ENCODE measurements at regions not wholly inside any gene's neighbourhood (a gene's known extent, or its start where the extent isn't known, plus 50 kb on each side); places are given as distances from the start of the nearest gene placed in this dataset.

DNA sequence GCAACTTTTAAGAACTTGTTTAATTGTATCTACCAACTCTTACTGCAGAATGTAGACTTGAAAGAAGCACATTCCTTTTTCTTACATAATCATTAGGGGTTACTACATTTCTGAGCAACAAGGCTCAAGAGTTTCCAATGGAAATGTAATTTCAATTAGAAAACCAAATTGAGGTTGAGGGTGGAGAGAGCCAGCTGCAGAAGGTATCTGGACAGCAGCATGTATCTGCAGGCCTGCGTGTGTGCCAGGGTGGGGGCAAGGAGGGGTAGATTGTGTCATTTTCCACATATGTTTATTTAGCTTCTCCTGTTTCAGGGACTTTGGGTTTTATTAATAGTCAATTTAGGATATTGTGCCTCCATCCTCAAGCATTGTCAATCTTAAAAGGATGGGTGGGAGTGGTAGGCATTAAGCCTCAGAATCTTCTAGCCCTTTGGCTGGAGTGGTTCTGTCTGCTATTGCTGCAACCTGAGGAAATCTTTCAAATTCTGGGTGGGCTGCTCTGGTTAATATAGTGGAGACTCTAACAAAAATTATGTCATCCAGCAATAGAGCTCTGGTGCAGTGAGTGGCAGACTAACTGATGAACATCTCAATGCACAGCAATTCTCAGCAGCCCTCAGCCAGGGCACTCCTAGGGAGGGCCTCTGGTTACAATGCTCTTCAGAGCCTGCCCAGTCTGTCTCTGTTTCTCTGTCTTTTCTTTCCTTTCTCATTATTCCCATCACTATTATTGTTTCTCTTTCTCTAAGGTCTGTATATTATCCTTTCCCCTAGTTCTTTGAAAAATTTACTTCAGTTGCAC, 151.4 kb downstream of the RPIA start:
- no peak overlapping the region for H3K4me3 Mint-ChIP-seq
- no peaks in the 10 kb centered on the region for H3K36me3 Mint-ChIP-seq (ENCODE audit: low read depth)
- no peak for ATAC-seq (replicated peaks)
- no peaks in the 10 kb centered on the region for H3K9me3 Mint-ChIP-seq
- H3K27ac Mint-ChIP-seq, result no peak overlapping the region
- no peaks in the 10 kb centered on the region for H3K4me1 Mint-ChIP-seq
- H3K27me3 Mint-ChIP-seq, result peaks cover 22% of the 10 kb centered on the region

DNA sequence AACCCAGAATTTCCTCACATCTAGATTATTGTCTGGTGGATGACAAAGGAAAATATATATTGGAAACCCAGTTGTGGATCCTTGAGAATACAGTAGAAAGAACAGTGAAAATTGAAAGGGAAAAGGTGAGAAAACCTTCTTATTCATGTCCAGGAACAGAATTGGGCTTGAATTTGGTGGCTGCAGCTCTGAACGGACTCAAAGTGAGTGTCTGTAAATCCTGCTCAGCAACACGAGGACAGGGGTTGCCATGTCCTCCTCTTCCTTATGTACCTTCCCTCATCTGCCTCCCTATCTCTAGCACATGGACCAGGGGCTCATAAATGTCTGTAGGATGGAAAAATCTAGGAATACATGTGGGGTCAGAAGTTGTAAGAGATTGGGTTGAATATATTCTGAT, 152.2 kb downstream of the RPIA start:
- Mint-ChIP-seq H3K4me3 (no peak overlapping the region), H3K27me3 (peaks cover 25% of the 10 kb centered on the region), H3K4me1 (no peaks in the 10 kb centered on the region), H3K27ac (no peak overlapping the region), H3K36me3 (ENCODE audit: low read depth) (no peaks in the 10 kb centered on the region), H3K9me3 (no peaks in the 10 kb centered on the region)
- no peak for ATAC-seq (replicated peaks)

DNA sequence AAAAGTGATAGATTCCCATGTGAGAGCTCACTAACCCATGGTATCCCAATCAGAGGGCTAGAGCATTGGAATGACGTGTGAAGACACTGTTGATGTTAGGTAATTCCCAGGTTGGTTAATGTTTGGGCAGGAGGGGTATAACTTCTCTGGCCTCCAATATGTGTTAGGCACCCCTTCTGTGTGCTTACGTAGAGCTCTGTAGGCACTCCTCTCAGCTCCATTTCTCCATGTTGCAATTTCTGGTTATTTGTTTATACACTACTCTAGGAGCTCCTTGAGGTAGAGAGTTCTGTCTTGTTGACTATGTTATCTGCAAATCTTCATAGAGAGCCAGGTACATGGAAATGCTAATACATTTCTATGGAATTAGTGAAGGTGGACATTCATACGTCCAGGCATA, 153.5 kb downstream of the RPIA start:
- no peak for ATAC-seq (replicated peaks)
- Mint-ChIP-seq H3K4me3 (no peak overlapping the region), H3K9me3 (no peaks in the 10 kb centered on the region), H3K36me3 (ENCODE audit: low read depth) (no peaks in the 10 kb centered on the region), H3K27me3 (peaks cover 30% of the 10 kb centered on the region), H3K27ac (no peak overlapping the region), H3K4me1 (no peaks in the 10 kb centered on the region)

DNA sequence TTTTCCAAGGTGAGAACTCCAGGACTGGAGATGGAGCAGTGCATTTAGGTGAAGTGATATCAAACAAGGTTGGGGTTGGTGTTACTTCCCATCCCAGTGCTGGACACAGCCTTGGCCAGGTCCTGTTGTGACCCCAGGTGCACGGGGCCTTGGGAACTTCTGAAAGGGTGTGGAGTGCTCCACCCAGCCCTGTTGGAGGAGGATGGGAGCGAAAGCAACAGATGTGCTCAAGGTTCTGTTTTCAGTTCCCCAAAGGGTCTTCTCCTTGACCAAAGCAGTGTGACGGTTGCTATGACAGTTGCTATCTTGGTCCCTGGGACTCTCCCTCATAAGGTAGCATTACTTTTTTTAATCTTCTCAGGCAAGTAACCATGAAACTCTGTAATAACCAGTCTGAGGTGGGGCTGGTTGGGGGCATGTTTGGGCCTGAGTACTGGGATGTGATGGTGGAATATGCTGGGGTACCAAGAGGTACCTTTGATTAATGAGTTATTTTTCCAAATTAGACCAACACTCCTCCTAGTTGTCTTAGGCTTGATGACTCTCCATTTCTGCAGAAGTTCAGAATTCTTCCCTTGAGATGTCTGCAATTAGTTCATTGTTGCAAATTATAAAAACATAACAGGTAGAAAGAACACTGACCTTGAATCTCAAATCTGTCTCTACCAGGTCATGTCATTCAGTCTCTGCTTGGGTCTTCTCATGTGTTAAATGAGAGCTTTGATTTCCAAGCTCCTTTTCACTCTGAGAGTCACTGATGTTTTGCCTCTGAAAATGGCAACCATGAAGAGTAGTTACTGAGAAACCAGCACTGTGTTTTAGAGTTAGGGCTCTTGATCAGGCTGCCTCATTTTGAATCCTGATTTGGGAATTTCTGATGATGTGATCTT, 154.5 kb downstream of the RPIA start:
- ATAC-seq (replicated peaks), result no peak
- H3K4me1 Mint-ChIP-seq, result no peaks in the 10 kb centered on the region
- H3K27ac Mint-ChIP-seq, result no peak overlapping the region
- peaks cover 35% of the 10 kb centered on the region for H3K27me3 Mint-ChIP-seq
- no peak overlapping the region for H3K4me3 Mint-ChIP-seq
- H3K36me3 Mint-ChIP-seq (ENCODE audit: low read depth), result no peaks in the 10 kb centered on the region
- H3K9me3 Mint-ChIP-seq, result no peaks in the 10 kb centered on the region

DNA sequence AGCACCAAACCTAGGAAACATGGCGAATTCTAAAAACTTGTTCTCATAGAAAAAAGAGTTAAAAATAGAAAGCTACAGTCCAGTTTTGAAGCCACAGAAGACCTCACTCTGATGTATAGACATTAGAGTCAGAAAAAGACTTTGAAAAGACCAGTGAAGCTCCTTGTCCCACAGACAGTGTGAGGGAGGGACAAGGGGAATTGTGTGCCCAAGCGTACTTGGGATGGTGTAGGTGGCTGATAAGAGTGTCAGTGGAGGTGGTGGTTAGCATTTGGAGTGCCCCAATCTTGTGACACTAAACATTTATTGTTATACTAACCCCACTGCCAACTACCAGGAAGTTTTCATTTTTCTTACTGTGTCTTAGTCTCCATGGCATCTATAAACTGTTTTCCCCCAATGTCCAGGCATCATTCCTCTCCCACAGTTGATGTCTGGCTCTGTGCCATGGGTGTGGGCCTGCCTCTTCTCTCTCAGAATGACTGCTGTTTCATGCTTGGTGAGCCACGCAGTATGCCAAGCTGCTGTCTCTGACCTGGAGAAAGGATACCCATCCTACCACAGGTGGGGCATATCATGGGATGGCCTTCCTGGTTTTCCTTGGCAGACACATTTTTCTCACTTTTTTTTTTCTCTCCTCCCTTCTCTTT, 161.4 kb downstream of the RPIA start:
- Mint-ChIP-seq H3K4me1 (no peaks in the 10 kb centered on the region), H3K27me3 (peaks cover 53% of the 10 kb centered on the region), H3K36me3 (ENCODE audit: low read depth) (no peaks in the 10 kb centered on the region), H3K9me3 (no peaks in the 10 kb centered on the region), H3K27ac (no peak overlapping the region), H3K4me3 (no peak overlapping the region)
- ATAC-seq (replicated peaks), result no peak

DNA sequence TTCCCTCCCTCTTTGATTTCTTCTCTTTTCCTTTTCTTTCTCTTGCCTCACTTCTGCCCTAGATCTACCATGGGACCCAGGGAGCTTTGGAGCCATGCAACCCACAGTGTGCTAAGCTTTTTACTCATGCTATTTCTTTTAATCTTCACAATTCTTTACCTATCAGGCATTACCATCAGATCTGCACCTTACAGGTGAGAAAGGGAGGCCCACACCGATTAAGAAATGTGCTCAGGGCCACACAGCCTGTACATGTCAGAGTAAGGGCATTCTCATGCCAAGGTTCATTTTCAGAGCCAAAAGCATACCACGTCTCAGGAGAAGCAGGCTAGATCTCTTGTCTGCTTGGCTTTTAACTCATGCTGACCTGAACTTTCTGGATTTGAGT, 161.9 kb downstream of the RPIA start:
- no peak overlapping the region for H3K27ac Mint-ChIP-seq
- ATAC-seq (replicated peaks), result no peak

GRCh38 chr2:88854528-88854927, 163.1 kb downstream of the RPIA start:
- Mint-ChIP-seq H3K27ac (no peak overlapping the region), H3K4me3 (no peak overlapping the region)

More for the DNA sequence above, 161.9 kb downstream of the RPIA start:
- Mint-ChIP-seq H3K4me3 (no peak overlapping the region), H3K4me1 (no peaks in the 10 kb centered on the region), H3K36me3 (ENCODE audit: low read depth) (no peaks in the 10 kb centered on the region), H3K27me3 (peaks cover 54% of the 10 kb centered on the region), H3K9me3 (no peaks in the 10 kb centered on the region)

GRCh38 chr2:88855620-88856408, 164.3 kb downstream of the RPIA start:
- peaks cover 43% of the 10 kb centered on the region for H3K27me3 Mint-ChIP-seq
- no peaks in the 10 kb centered on the region for H3K36me3 Mint-ChIP-seq (ENCODE audit: low read depth)
- H3K4me3 Mint-ChIP-seq, result no peak overlapping the region
- no peak for ATAC-seq (replicated peaks)
- no peaks in the 10 kb centered on the region for H3K9me3 Mint-ChIP-seq
- no peaks in the 10 kb centered on the region for H3K4me1 Mint-ChIP-seq
- no peak overlapping the region for H3K27ac Mint-ChIP-seq

More at GRCh38 chr2:88854528-88854927, 163.1 kb downstream of the RPIA start:
- Mint-ChIP-seq H3K27me3 (peaks cover 47% of the 10 kb centered on the region), H3K9me3 (no peaks in the 10 kb centered on the region), H3K36me3 (ENCODE audit: low read depth) (no peaks in the 10 kb centered on the region), H3K4me1 (no peaks in the 10 kb centered on the region)
- ATAC-seq (replicated peaks), result no peak

GRCh38 chr2:88856409-88857135, 165.1 kb downstream of the RPIA start:
- Mint-ChIP-seq H3K27me3 (peaks cover 48% of the 10 kb centered on the region), H3K4me3 (no peak overlapping the region), H3K9me3 (no peaks in the 10 kb centered on the region), H3K27ac (no peak overlapping the region), H3K36me3 (ENCODE audit: low read depth) (no peaks in the 10 kb centered on the region), H3K4me1 (no peaks in the 10 kb centered on the region)
- ATAC-seq (replicated peaks), result no peak

- Mint-ChIP-seq H3K4me3 (no peak overlapping the region), H3K36me3 (ENCODE audit: low read depth) (no peaks in the 10 kb centered on the region), H3K27ac (no peak overlapping the region), H3K4me1 (no peaks in the 10 kb centered on the region), H3K9me3 (no peaks in the 10 kb centered on the region), H3K27me3 (peaks cover 48% of the 10 kb centered on the region)
- ATAC-seq (replicated peaks), result no peak
These were observed 165.8 kb downstream of the RPIA start for GRCh38 chr2:88857274-88857741.

DNA sequence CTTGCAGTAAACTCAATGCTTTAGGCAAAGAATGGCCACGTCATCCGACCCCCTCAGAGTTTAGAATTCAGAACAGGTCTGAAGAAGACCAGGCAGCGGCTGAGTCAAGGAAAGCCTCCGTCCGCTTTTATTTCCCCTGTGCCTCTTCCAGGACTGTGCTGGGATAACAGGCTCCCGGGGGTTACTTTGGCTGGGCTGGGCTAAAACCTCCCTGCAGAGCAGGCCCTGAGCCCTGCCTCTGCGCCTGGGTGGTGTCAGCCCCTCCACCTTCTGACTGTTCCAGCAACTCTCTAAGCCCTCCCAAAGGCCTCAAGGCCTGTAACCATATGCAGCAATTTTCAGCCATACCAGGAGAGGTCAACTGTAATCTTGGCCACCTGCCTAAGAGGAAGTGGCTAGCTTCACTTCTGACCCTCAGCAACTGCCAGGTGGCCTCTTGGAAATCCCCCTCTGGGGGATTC, 166.5 kb downstream of the RPIA start:
- no peaks in the 10 kb centered on the region for H3K4me1 Mint-ChIP-seq
- no peaks in the 10 kb centered on the region for H3K9me3 Mint-ChIP-seq
- H3K27ac Mint-ChIP-seq, result no peak overlapping the region
- no peak overlapping the region for H3K4me3 Mint-ChIP-seq
- no peaks in the 10 kb centered on the region for H3K36me3 Mint-ChIP-seq (ENCODE audit: low read depth)
- peaks cover 45% of the 10 kb centered on the region for H3K27me3 Mint-ChIP-seq
- no peak for ATAC-seq (replicated peaks)

DNA sequence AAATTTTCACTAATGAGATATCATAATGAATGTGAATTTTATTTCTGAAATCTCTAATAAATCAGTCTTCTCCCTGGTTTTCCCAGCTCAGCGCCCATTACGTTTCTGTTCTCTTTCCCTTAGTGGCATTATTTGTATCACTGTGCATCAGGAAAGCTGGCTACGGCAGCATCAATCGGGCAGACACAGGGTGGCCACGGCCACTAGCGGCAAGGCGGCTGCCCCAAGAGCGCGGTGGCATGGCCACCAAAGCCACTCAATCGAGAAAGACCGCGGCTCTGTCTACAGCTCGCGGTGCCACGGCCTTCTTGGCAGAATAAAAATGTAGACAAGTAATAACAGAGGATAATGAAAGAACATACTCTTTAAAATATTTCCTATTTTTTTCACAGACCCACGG, 168.0 kb downstream of the RPIA start:
- peaks cover 49% of the 10 kb centered on the region for H3K27me3 Mint-ChIP-seq
- no peaks in the 10 kb centered on the region for H3K9me3 Mint-ChIP-seq
- no peaks in the 10 kb centered on the region for H3K4me1 Mint-ChIP-seq
- H3K27ac Mint-ChIP-seq, result no peak overlapping the region
- ATAC-seq (replicated peaks), result no peak
- no peaks in the 10 kb centered on the region for H3K36me3 Mint-ChIP-seq (ENCODE audit: low read depth)
- H3K4me3 Mint-ChIP-seq, result no peak overlapping the region

- Mint-ChIP-seq H3K27ac (no peak overlapping the region), H3K36me3 (ENCODE audit: low read depth) (no peaks in the 10 kb centered on the region), H3K27me3 (peaks cover 48% of the 10 kb centered on the region), H3K4me3 (no peak overlapping the region), H3K9me3 (no peaks in the 10 kb centered on the region), H3K4me1 (no peaks in the 10 kb centered on the region)
- ATAC-seq (replicated peaks), result no peak
These were observed 169.1 kb downstream of the RPIA start for GRCh38 chr2:88860421-88861075.
